Stimulated activated CD4-positive, alpha-beta T cell treated with anti-CD3 and anti-CD28 coated beads, TNF-alpha, amount 100 ng/mL, for 1 hour (primary cell): ENCODE measurements at regions not wholly inside any gene's neighbourhood (a gene's known extent, or its start where the extent isn't known, plus 50 kb on each side); places are given as distances from the start of the nearest gene placed in this dataset.

Experiments used
- DNase-seq, 3 donors: peaks; one replicate each; pipeline ENCODE4 v3.0.0-alpha.2; 2020; ENCODE audit warnings: low read depth in 3 of 3, low spot score in 1 of 3

DNA sequence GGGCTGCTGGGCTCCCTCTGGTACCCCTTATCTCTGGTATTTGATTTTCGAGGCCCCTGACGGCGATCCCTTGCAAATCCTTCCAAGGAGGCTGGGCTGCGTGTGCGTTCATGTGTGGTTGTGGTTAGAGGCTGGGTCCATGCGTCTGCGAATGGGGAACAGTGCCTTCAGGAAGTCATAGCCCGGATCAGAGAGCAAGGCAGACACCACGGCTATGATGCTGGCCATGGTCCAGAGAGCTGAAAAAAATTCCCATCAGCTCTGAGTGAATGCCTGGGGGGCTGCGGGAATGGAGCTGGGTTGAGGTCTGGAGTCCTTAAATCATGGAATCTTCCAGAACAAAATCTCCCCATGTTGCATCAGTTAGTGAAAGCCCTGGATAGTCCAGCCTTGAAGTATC is 145.5 kb downstream of the ACKR3 start:
- no peak for DNase-seq

DNA sequence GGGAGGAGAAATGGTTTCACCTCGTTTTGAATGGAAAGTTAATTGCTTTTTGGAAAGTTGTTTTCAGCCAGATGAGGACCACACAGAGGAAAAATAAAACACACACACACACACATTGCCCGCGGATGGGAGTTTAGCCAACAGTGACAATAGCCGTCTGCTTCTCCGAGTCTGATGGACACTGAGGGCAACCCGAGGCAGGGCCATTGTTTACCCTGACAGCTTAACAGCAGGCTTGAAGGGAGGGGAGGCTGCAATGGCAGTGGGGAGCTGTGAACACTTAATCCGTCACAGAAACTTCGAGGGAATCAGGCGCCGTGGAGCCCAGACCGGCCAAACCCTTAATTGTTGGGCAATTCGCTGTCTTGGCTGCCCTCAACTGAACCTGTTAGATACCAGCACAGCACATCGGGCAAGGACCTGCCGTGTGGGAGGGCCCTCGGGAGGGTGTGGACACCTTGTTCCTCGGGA is 145.9 kb downstream of the ACKR3 start:
- DNase-seq: no peak

DNA sequence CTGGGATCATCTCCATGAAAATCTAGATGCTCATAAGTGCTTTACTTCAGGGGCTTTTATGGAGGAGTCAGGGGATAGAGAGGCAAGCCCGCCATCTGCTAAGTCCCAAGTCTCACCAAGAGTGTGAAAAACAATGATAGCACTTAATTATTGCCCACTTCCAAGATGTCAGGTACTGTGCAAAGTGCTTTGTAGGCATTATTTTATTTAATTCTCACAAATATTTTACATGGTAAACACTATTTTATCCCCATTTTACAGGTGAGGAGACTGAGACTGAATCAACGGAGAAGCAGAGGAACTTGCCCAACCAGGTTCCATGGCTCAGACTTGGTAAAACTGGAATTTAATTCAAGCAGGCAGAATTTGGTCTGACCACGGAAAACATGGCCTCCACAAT is 147.5 kb downstream of the ACKR3 start:
- no peak for DNase-seq

GRCh38 chr2:236717729-236718128 is 148.1 kb downstream of the ACKR3 start:
- DNase-seq: no peak

DNA sequence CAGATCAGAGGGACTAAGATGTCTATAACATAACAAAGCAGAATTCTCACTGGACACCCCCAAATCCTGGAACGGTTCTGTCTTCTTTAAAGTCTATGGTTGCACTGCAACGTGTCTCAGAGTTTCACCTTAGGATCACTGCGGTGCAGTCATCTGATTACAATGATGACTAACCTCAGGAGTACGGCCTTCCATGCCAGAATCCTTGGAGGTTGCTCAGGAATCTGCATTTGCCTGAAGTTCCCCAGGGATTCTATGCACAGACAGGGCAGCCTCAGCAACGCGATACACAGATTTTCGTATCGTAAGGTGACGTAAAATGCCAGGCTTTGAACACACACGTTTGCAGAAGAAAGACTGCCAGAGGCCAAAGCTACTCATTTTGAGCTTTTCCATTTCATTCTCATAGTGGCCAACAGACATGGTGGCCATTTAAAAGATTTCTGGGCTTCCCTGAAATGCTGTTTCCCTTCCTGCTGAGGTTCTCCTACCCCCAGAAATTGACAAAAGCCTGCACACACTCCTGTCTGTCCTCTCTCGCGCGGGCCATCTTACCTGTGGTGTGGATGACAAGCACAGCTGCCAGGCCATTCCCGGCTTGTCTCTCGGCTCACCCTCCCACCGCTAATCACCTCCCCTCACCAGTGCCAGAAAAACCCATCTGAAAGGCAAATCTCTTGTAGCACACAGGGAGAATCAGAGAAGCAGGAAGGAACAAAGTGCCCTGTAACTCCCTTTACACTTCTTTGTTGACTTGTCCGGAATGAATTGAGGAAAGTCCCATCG is 148.8 kb downstream of the ACKR3 start:
- no peak for DNase-seq

- DNase-seq: no peak
Measured at GRCh38 chr2:236719192-236719635, 149.6 kb downstream of the ACKR3 start.

GRCh38 chr2:236720974-236721540 is 151.4 kb downstream of the ACKR3 start:
- DNase-seq: no peak

- DNase-seq: no peak
Measured at GRCh38 chr2:236724200-236724599, 154.6 kb downstream of the ACKR3 start.

- DNase-seq: no peak
Measured at GRCh38 chr2:236726701-236727450, 157.3 kb downstream of the ACKR3 start.

- no peak for DNase-seq
Measured at GRCh38 chr2:236728916-236729670, 159.5 kb downstream of the ACKR3 start.

- DNase-seq: no peak
Measured at GRCh38 chr2:236730393-236730792, 160.8 kb downstream of the ACKR3 start.

GRCh38 chr2:236731767-236732580 is 162.3 kb downstream of the ACKR3 start:
- DNase-seq: no peak

GRCh38 chr2:236733156-236733555 is 163.5 kb downstream of the ACKR3 start:
- DNase-seq: no peak

DNA sequence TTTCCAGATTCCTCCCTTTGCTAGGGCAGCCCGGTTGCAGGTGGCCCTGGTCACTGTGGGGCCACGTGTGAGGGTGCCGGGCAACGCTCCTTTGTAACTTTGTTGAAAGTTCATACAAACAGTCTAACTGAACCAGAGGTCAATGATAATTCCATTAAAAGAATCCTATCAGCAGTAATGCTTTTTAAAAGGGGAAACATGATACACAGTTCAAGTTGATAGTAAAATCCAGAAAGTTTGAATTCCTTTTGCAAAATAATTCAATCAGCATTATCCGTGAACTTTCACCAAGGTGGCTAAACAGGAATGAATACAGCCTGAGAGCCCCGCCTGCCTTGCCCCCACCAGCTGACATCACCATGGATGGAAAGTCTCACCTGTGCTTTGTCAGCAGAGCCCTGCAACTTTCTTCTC is 166.2 kb downstream of the ACKR3 start:
- DNase-seq: no peak

- DNase-seq: no peak
Measured at GRCh38 chr2:236738030-236738429, 168.4 kb downstream of the ACKR3 start.

- DNase-seq: no peak
Measured at GRCh38 chr2:236738896-236739295, 169.3 kb downstream of the ACKR3 start.

DNA sequence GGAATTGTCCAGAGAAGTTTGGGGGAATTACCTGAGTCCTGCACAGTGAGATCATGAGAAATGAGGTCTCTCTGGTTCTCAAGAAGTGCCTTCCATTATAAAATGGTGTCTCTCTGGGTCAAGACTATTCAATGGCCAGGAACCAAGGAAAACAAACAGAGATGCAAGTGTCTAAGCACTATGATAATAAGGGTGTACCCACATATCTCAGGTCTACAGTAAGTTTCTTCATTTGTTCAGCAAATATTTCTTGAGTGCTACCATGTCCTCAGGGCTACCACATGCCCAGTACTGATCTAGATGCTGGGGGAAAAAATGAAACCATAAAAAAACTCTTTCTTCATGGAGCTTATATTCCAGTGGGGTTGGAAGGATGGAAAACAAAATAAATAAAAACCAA is 170.0 kb downstream of the ACKR3 start:
- no peak for DNase-seq

DNA sequence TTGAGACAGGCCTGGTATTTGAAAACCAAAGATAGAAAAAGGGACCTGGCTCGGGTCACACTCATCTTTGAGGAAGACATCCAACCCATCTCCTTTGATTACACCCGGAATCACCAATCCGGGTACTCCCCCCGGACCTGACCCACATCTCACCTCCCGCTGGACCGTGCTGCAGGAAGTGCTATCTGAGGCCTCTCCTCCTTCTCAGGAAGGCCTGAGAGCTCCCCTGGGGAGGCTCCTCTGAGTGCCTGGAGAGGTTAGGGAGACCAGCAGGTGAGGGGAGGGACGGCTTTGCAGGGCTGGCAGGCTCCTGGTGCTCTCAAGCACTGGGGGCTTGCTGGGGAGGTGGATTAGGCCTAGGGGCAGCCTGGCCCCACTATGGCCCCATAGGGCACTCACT is 170.9 kb downstream of the ACKR3 start:
- no peak for DNase-seq

DNA sequence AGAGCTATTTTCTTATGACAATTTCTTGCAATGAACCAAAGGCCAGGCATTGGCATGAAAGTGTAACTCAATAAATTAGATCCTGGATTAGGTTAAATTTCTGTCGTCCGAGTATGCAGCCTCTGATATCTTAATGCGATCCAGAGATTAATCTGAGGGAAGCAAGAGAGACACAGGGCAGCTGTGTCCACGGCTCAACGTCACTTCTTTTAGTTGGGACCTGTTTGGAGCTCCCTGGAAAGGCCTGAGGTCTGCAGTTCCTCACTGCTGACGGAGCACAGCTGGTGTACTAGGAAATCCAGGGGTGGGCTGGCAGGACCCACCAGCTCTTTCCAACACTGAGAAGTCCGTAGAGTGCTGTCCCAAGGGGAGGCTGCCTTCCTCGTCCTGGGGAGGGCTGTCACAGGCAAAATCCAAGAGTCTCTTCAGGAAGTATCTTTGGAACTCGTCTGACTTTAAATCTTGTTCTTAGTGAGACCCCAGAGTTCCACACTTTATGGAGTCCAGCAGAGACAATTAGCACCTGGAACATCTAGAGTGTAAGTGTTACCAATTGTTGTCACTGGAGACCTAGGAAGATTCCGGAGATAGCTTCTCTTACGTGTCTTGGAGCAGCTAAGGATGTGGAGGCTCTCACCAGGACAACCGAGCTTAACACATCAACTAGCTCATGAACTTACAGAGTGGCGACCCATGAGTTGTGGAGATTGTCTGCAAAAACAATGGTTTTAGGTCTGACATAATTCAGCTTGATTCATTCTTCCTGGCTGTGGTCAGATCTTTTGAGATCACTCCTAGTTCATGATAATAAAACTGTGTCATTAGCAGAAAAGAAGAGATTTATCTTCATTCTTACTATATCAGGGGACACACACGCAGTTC is 173.7 kb downstream of the ACKR3 start:
- DNase-seq: no peak

DNA sequence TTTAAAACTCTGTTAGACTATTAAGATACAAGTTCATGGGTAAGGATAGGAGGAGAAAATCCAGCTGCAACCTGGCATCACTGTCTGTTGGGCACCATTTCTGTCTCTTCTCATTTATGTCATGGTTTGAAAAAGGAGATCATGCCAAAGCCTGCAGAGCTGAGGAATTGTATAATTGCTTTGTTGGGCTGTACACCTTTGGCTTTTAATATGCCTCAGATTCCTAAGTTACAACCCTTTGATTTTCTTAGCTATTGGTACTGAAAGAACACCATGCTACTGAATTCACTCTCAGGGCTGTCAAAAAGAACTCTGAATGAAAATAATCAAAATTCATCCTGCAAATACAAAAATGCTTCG is 174.3 kb downstream of the ACKR3 start:
- DNase-seq: no peak
